ENCODE measurements at regions not wholly inside any gene's neighbourhood (a gene's known extent, or its start where the extent isn't known, plus 50 kb on each side); places are given as distances from the start of the nearest gene placed in this dataset.

- DNase-seq (ENCODE audit: low read depth, low spot score) = no peak
- H3K9me3 ChIP-seq (replicated peaks; ENCODE audit: control insufficient read depth, insufficient read depth, low read length) = no peaks in the 10 kb centered on the region
- H3K4me3 ChIP-seq = no peak overlapping the region
- H3K27ac ChIP-seq (ENCODE audit: control insufficient read depth, insufficient read depth) = no peak overlapping the region
- H3K4me2 ChIP-seq (ENCODE audit: control insufficient read depth, insufficient read depth) = no peak overlapping the region
- ChIA-PET RAD21 (ENCODE audit: unreplicated experiment) (interaction anchor here (2.3 kb wide), 1 partner anchor 55 kb away, joined by 7 read pairs; no protein-coding TSS in a partner anchor), SMC1A (ENCODE audit: uncharacterized antibody, unreplicated experiment) (interaction anchor here (0.8 to 1.7 kb wide), 3 partner anchors 12 to 342 kb away, joined by 3 to 5 read pairs (median 5); no protein-coding TSS in a partner anchor), POLR2A (no interaction called here), CTCF (interaction anchor here (0.6 to 0.9 kb wide), 2 partner anchors 139 to 205 kb away, joined by 3 read pairs; no protein-coding TSS in a partner anchor)
- intact Hi-C loops (cut with micrococcal nuclease; ENCODE audit: unreplicated experiment) = no loop called here
- BruUV-seq (replicated peaks) = no TSS peak
- H3K27me3 ChIP-seq (replicated peaks in 1 of 2; ENCODE audit: control insufficient read depth in 2 of 2, insufficient read depth in 2 of 2, low read length in 1 of 2) = no peaks in the 10 kb centered on the region; a peak in 1 of 4 replicates
- no peaks in the 10 kb centered on the region for H3K79me2 ChIP-seq (ENCODE audit: control insufficient read depth, insufficient read depth, low read length)
- no peak overlapping the region for H3K9ac ChIP-seq (ENCODE audit: control insufficient read depth, insufficient read depth, low read length)
- no peaks in the 10 kb centered on the region for H3K36me3 ChIP-seq (ENCODE audit: control insufficient read depth in 2 of 2, insufficient read depth in 2 of 2, low read length in 1 of 2)
- ATAC-seq = no peak
- no peak overlapping the region for H2AFZ ChIP-seq (ENCODE audit: control insufficient read depth, low read depth, low read length)
- no peak for FAIRE-seq
- in situ Hi-C loops (cut with MboI) = no loop called here
- no peaks in the 10 kb centered on the region for H4K20me1 ChIP-seq (ENCODE audit: control insufficient read depth, insufficient read depth)
- no peaks in the 10 kb centered on the region for H3K4me1 ChIP-seq (ENCODE audit: control insufficient read depth, insufficient read depth, low read length)
- 0% methylated on average over 4 of the region's 4 CpGs for WGBS (ENCODE audit: insufficient coverage, insufficient replicate concordance, low lambda C conversion rate, missing lambda C conversion rate)
- no peak for TF ChIP-seq NBN (IDR thresholded peaks at IDR 0.05)
- TF ChIP-seq E4F1 (IDR thresholded peaks at IDR 0.05; ENCODE audit: borderline replicate concordance, partially characterized antibody) = no peak
- TF ChIP-seq HDAC2 (IDR thresholded peaks at IDR 0.05) = no peak
- TF ChIP-seq MXI1 (IDR thresholded peaks at IDR 0.05; ENCODE audit: low read depth, low read length) = no peak
- TF ChIP-seq HSF1 (IDR thresholded peaks at IDR 0.05; ENCODE audit: low read depth, low read length) = no peak
- no peak for TF ChIP-seq NFYB (IDR thresholded peaks at IDR 0.05; ENCODE audit: insufficient read depth, low read depth, low read length)
- no peak for TF ChIP-seq ZBED1 (IDR thresholded peaks at IDR 0.05; ENCODE audit: borderline replicate concordance)
- TF ChIP-seq ZNF622 (IDR thresholded peaks at IDR 0.05) = no peak
- TF ChIP-seq NFYA (IDR thresholded peaks at IDR 0.05; ENCODE audit: borderline replicate concordance, low read depth, low read length) = no peak
- TF ChIP-seq CHD4 (IDR thresholded peaks at IDR 0.05) = no peak
- no peak for TF ChIP-seq DPF2 (IDR thresholded peaks at IDR 0.05)
- TF ChIP-seq SUPT20H (IDR thresholded peaks at IDR 0.05; ENCODE audit: borderline replicate concordance, control insufficient read depth, low read depth, low read length) = no peak
- TF ChIP-seq POLR2AphosphoS2 (IDR thresholded peaks at IDR 0.05; ENCODE audit: low read depth, low read length) = no peak
- no peak for TF ChIP-seq USF1 (IDR thresholded peaks at IDR 0.05; ENCODE audit: borderline replicate concordance, extremely low read length, insufficient read depth, low read depth, low read length)
- TF ChIP-seq ETV6 (conservative IDR thresholded peaks at IDR 0.05 in 1 of 2, IDR thresholded peaks at IDR 0.05 in 1 of 2; ENCODE audit: borderline replicate concordance in 1 of 2, low read depth in 1 of 2) = no peak
- TF ChIP-seq CEBPZ (IDR thresholded peaks at IDR 0.05; ENCODE audit: low read depth, low read length) = no peak
- TF ChIP-seq ZNF217 (IDR thresholded peaks at IDR 0.05) = no peak
- TF ChIP-seq SMAD1 (IDR thresholded peaks at IDR 0.05; ENCODE audit: low read depth, partially characterized antibody) = no peak
Measured at GRCh38 chr1:168397806-168398205, 117.1 kb downstream of the TBX19 start.

Measured in GM12878 (cell line).